HG03196 (cell line): ENCODE measurements at regions not wholly inside any gene's neighbourhood (a gene's known extent, or its start where the extent isn't known, plus 50 kb on each side); places are given as distances from the start of the nearest gene placed in this dataset.

Source experiments
- ATAC-seq: cut with Tn5 transposase; IDR thresholded peaks from one replicate; pipeline ENCODE4 v1.9.1; 2021; ENCODE audit not compliant: unreplicated experiment

DNA sequence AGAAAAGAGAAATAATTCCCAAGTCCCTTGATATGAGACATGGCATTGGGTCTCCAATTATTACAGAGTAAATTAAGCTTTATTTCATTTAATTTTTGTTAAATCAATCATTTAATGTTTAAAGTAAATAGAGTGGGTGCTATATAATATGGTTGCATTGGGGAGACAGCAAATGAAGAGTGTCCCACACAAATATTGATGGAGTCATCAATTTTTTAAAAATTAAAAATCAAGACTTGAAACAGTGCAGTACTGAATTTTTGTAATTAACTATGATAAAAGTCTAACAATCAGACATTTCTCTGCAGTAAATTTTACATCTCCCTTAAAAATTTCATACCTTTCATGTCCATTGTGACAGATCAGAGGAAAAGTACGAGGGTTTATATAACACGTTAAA, 193.9 kb upstream of the ID4 start:
- ATAC-seq, result no peak

DNA sequence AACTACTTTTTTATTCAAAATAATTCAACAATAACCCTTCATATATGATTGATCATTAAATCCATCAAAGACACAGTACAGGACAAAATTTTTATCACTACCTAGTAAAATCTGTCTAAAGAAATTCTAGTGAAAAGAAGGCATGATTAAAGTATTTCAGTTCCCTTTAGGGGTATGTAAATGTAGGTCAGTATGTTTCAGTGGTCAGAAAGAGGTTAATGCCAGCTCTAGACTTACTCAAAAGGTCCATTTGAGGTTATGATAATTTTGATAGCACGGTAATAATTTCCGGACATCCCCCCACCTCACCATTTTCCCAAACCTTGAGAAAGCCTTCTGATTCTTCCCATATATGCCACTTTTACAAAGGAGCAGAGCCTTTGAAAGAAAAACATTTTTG, 193.5 kb upstream of the ID4 start:
- no peak for ATAC-seq

DNA sequence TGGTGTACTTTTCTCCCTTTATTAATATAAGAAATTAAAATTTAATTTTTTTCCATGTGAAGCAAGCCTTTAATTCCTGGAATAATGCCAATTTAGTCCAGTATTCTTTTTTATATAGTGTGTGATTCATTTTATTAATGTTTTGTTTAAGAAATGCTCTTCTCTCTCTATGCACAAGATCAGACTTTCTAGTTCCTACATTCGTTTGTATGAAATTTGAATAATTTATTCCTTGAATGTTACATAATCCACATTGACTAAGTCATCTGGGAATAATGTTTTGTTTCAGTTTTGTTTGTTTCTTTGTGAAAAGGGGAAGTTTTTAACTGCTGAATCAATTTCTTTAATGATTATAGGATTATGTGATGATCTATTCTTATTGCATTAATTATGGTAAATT, 181.4 kb upstream of the ID4 start:
- no peak for ATAC-seq

DNA sequence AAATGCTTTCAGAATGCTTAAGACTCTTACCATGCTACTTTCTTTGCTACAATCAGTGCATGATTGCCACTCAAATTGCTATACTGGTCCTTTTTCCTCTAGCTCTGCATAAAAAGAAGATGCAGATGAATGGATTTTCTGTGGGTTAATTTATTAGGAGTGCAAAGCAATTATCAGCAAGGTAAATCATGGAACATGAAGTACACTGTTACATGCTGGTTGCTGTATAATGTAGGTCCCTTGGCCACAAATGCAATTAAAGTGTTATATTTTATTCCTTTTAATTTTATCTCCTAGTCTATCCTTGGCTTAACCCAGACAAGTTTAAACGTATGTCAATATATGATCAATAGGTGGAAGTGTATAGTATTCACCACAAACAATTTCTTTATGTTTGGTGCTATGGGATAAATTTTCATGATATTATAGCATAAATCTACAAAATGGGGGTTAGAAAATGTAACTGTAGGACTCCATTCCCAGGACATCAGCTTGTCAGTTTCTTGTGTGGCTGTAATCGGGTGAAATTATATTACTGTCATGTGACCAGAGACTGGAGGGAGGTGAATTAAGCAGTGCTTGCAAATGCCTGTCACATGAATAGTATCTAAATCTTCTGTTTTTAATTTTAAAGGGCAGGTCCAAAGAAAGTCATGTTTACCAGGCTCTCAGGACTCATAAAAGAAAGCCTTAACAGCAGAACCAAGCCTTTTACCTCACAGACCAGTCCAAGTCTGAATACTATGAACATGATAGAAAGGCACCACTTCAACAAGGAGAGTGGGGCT, 176.9 kb upstream of the ID4 start:
- ATAC-seq, result no peak

DNA sequence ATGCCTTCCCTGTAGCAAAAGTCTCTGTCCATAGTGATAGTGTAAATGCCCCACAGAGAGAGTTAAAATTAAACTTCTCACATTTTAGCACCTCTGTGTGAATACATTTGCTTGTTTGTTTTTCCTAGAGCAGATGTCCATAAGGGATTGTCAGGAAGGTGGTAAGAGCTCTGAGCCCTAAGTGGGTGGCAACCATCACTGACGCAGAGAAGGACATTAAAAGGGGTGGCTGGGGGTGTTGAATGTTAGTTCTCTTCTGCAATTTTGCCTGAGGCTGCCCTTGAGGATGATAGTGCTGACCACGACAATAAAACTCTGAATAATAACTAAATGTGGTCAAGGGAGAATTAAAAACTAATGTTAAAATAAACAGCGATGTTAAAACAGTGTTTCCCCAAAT, 174.3 kb upstream of the ID4 start:
- no peak for ATAC-seq

DNA sequence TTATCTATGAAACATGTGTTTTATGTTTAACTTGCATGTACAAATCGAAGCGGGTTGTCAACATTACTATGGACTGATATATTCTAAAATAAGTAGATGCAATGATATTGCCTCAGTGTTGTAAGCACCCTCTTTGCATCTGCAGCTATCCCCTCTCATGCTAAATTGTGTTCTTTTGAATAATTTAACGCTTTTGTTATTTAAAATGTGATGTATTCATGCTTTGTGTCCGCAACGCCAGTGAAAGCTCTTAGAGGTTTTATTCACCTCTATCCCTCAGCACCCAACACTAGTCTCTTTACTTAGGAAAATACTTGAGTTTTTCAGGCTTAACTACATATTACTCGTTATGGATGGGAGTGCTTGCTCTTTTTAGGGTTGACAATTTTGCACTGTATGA, 173.7 kb upstream of the ID4 start:
- no peak for ATAC-seq

DNA sequence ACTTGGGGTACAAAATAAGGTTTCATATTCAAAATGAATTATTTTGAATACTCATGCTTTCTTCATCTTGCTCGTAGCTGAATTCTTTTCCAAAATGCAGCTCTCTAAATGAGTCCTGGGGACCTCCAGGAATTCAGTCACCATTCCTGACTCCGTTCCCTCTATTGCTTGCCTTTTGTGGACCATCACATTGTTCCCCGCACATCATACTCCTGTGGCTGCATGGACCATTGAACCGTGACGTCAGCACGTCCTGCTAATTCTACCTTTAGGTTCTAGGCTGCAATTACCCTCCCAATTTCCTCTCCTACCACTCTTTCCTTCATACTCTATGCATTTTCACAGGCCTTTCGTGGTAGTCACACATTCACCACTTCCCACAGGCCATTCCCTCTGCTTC, 173.1 kb upstream of the ID4 start:
- no peak for ATAC-seq

DNA sequence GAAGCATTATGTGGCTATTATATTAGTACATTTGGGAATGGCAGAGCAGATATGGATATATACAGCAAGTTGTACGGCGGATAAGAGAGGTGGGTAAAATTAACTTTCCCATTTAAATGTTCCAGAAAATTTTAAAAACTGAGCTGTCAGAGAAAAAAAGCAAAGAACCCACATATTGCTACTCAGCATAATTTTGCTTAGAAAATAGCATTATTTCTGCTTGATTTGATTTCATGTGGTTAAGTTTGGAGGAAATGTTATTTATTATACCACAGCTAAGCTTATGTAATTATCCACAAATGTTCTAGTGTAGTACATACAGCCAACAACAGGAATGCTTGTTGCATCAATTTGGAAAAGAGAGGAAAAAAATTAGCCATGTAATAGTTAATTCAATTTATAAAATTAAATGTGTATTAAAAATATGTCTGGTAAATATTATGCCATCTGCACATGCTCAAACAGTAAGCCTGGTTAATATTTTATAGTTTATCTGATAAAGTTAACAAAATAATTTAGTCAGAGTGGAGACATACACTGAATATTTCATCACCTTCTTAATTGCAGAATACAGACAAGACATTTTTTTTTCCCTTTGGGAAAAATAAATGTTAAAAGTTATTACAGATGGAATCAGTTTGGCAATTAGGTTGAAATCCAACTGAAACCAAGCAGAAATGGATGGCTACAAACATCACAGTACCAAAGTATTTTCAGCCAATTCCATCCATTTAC, 172.1 kb upstream of the ID4 start:
- ATAC-seq, result no peak

DNA sequence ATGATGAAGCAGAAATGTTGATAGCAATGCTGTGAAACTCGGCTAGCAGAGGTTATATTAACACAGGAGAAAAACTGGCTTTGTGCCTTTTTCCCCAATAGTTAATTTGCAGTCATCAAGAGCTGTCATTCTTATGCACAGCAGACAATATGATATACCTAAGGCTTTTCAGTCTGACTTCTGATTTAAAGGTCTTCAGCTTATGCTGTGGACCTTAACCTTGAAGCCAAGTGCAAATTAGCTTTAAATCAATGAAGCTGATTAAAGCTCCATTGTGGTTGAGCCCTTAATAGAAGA, 171.6 kb upstream of the ID4 start:
- ATAC-seq, result no peak

DNA sequence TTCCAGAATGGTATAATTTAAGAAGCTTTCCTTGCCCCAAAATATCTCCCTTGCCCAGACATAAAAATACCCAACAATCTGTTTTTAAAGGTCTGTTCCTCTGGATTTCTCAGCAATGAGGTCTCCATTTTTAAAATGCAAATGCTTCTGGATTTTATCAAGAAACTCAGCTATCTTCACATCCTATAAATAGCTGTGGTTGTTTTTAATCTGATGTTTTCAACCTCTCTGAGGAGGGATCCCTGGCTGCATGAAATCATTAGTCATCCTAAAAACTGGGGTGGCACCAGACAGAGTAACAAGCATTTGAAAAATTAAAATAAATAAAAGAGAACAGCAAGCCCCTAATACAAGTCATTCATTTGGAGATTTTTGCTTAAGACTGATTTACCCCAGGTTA, 168.5 kb upstream of the ID4 start:
- no peak for ATAC-seq

DNA sequence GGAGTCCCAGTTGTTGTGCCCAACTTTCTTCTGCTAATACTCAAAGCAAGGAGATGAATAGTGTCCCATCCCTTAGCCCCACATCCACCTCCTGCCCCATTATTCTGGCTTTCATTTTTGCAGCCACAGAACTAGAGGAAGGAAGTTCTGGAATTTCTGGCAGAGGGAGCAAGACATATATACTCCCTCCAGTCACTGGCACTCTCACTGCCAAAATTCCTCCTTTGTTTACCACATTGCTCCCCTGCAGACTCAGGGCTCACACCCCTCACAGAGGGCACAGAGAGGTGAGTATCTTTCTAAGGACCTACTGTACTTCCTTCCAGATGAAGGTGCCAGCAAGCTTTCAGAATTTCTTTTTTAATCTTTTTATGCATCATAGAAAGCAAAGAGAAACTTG, 168.0 kb upstream of the ID4 start:
- no peak for ATAC-seq

DNA sequence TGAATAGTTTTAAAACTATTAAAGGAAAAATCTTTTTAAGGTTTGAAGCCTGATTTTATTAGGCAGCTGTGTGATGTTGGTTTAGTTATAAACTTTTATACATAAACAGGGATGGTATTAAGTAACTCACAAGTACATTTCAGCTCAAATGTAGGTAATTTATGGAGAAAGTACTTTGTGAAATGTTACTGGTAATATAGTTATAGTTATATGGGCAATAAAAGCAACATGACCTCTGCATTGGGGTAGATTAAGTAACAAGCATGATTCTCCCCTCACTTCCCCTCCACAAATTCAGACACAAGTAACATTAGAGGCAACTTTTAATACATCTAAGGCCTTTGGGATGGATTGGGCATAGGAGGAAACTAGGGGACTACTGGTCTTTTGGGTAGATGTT, 154.3 kb upstream of the ID4 start:
- no peak for ATAC-seq

DNA sequence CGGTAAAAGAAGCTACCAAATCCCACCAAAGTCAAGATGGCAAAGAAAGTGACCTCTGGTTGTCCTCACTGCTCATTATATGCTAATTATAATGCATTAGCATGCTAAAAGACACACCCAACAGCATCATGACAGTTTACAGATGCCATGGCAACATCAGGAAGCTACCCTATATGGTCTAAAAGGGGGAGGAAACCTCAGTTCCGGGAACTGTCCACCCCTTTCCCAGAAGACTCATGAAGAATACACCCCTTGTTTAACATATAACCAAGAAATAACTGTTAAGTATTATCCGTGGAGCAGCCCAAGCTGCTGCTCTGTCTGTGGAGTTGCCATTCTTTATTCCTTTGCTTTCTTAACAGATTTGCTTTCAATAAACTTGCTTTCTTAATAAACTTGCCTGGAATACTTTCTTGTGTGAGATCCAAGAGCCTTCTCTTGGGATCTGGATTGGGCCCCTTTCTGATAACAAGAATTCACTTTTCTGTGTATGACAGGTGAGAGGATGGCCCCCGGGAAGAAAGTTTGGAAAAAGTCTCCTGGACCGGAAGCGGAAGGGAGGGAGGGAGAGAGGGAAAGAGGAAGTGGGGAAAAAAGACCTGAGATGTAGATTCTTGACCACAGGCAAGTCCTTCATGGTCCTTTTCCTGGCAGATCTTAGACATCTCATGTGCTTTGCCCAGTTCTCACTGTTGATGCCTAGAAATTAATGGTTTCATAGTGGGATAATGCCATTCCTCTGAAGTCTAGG, 146.7 kb upstream of the ID4 start:
- no peak for ATAC-seq

DNA sequence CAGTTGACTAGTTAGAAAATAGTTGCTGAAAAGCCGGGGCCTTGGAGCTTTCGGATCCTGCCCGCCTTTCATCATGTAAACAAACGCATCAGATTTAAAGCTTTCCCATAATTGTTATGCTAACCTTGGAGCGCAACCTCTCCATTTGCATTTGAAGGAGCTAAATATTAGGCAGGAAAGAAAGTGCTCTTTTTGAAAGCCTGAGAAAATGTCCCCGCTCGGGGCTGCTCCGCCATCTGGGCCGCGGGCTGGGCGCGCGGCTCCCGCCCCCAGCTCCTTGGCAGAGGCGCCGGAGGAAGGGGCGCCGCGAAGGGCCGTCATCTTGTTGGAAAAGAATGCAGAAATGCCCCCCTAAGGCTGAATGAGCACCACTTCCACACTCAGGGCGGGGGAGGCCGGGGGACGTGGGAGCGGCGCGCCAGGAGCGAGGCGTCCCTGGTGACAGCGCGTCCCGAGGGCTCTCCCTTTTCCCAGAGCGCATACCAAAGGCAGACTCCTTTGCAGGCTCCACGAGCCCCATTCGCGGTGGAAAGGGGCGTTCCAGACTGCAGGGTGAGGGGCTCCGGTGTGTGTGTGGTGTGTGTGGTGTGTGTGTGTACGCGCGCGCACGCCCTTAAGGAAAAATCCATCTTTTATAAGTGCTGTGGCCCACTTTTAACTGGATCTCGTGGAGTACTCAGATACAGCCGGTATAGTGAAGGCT, 145.6 kb upstream of the ID4 start:
- no peak for ATAC-seq

DNA sequence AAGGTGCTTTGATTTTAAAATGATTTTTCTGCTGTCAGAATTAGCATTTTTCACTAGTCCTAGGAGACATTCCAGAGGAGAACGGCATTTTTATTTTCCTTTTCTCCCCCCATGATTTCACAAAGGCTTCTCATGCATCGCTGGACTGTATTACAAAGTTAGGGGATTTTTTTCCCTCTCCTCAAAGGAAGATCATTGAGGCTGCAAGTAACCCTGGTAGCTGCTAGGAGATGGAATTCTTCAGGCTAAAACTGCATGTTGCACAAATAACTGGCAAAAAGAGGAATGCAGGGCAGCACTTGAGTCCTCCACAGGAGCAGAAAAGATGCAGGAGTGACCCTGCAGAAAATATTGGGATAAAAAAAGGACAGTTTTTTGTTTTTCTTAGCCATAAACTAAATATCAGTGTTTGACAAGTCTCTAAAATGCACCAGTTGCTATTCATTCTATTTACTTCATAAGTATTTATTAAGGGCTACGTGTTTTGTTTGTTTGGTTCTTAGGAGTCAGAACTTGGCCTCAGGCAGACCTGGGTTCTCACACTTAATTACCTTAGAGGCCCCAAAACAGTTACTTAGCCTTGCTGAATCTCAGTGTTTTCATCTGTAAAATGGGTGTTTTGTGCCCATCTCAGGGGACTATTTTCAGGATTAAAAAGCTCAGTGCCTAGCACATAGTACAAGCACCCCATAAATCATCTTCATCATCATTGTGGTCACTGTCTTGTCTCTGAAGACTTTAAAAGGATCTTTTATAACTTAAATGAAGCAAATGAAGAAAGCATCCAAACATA, 144.5 kb upstream of the ID4 start:
- ATAC-seq, result no peak

DNA sequence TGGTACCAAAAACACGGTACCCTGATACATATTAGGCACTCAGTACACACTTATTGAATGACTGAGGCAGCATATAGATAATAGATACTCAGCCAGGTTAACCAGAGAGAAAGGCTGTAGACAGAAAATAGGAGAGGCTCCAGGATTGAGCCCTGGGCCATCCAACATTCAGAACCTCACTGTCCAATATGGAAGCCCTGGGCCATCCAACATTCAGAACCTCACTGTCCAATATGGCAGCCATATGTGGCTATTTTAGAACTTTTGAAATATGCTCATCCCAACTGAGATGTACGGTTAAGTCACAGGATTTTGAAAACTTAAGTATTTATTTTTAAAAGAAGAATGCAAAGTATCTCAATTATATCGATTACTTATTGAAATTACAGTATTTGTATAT, 142.5 kb upstream of the ID4 start:
- no peak for ATAC-seq

DNA sequence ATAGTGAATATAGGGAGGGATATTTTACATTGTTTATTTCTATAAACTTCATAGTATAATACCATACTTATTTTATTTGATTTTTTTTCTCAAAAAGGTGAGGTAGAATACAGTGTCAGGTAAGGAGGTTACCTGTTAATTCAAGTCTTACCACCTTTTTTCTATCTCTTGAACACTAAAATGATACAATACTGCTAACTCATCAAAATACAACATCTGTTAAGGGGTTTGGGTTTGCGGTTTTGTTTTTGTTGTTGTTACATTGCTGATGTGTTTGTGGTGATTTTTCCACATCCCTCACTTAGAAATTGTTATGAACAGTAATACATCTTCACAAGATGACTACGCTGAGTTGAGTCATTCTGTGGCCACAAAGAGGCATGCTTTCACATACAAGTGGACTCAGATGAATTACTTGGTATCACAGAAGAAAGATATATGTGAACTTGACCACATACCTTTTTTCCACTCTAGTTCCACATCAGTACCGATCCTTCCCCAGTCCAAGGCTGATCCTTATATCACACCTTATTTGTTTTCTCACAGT, 139.4 kb upstream of the ID4 start:
- no peak for ATAC-seq

DNA sequence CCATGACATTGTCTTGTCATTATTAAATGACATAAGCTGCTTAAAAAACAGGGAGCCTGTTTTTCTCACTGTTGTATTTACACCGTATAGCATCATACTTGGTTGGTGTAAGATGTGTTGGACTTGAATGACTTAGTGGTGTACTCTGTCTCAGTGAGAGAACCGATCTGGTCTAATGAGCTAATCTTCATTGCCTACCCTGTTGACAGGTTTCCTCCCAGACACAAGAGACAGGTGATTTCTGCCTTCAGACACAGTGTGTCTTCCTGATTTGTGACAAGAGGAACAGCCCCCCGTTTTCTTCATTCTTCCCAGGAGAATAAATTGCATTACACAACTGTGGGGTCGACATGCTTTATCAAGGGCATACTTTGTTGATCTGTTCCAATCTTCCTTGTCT, 137.2 kb upstream of the ID4 start:
- no peak for ATAC-seq

DNA sequence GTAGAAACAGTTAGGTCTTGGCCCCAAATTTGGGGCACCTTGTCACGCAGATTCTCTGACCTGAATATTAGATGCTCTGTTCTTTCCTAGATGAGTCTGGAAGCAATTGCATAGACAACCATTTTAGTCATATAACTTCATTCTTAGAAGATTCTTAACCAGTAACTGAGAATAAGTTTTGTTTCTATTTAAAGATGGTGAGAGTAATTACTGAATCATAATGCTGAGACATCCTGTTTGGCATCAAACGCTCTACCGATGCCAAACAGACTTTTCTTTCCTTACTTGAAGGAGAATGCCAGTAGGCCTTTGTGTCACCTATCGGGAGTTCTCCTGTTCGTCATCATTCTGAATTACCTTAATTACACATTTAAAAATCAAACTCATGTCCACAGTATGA, 131.6 kb upstream of the ID4 start:
- ATAC-seq, result no peak

DNA sequence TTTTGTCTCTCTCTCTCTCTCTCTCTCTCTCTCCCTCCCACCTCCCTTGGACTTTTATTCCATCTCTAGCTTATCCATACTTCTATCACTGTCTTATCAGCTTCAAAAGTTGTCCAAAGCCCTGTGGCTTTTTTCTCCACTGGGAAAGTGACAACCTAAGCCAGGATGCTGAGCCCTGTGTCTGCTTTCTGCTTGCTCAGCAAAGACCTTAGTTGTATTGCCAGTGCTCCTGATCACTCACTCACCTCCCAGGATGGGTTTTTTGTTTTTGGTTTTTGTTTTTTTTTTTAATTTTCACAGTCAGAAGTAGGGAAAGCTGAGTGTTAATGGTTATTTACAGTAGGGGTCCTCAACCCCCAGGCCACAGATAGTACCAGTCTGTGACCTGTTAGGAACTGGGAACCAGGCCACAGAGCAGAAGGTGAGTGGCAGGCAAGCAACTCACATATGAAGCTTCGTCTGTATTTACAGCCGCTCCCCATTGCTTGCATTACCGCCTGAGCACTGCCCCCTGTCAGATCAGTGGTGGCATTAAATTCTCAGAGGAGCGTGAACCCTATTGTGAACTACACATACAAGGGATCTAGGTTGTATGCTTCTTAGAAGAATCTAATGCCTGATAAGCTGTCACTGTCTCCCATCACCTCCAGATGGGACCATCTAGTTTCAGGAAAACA, 125.0 kb upstream of the ID4 start:
- no peak for ATAC-seq
